Heart left ventricle (tissue), 16 donors: ENCODE measurements at regions not wholly inside any gene's neighbourhood (a gene's known extent, or its start where the extent isn't known, plus 50 kb on each side); places are given as distances from the start of the nearest gene placed in this dataset.

Experiments used
- ATAC-seq, 4 donors: fragments of 200-7000 bp; cut with Tn5 transposase; one replicate each; pipeline ENCODE4 v1.9.1; 2020 to 2022; ENCODE audit warnings: moderate library complexity in 4 of 4, mild to moderate bottlenecking in 3 of 4, moderate number of reproducible peaks in 1 of 4
- DNase-seq, 5 donors: peaks; one replicate each; pipeline ENCODE4 v3.0.0-alpha.2; 2020
- H3K27ac ChIP-seq, 12 donors: fragments of 200-600 bp; sonication (generic) in 4 of 12; one replicate each; pipeline versions ENCODE4 v1.5.0 to v1.8.0; 2016 to 2022; ENCODE audit warnings: mild to moderate bottlenecking in 2 of 12
- H3K27me3 ChIP-seq, 9 donors: fragments of 200-600 bp; sonication (generic) in 2 of 9; one replicate each; pipeline versions ENCODE4 v1.5.1 to v1.8.0; 2016 to 2022; ENCODE audit warnings: mild to moderate bottlenecking in 3 of 9
- H3K36me3 ChIP-seq, 9 donors: fragments of 200-600 bp; sonication (generic) in 2 of 9; one replicate each; pipeline versions ENCODE4 v1.5.0 to v1.8.0; 2018 to 2022; ENCODE audit warnings: mild to moderate bottlenecking in 2 of 9
- H3K4me1 ChIP-seq, 12 donors: fragments of 200-600 bp; sonication (generic) in 4 of 12; one replicate each; pipeline versions ENCODE4 v1.5.0 to v1.8.0; 2016 to 2022; ENCODE audit warnings: mild to moderate bottlenecking in 3 of 12
- H3K4me3 ChIP-seq, 12 donors: fragments of 200-600 bp; sonication (generic) in 4 of 12; one replicate each; pipeline versions ENCODE4 v1.5.0 to v1.8.0; 2017 to 2022; ENCODE audit warnings: mild to moderate bottlenecking in 9 of 12, moderate library complexity in 4 of 12
- H3K9me3 ChIP-seq, 12 donors: fragments of 200-600 bp; sonication (generic) in 4 of 12; one replicate each; pipeline versions ENCODE4 v1.5.0 to v1.8.0; 2016 to 2022; ENCODE audit warnings: mild to moderate bottlenecking in 1 of 12
- POLR2A ChIP-seq, 2 donors: fragments of 450-650 bp; IDR thresholded peaks; one replicate each; pipeline ENCODE4 v1.6.1; 2017; ENCODE audit warnings: antibody characterized with exemption in 2 of 2, mild to moderate bottlenecking in 2 of 2, moderate library complexity in 2 of 2
- WGBS, 4 donors: extraction: QIAGEN DNeasy Blood & Tissue Kit in 2 of 4; methylation state at CpG; one replicate each; pipeline versions ENCODE4 v1.1.5 to v1.1.7; 2013 to 2018; 5-methylcytosine and 5-hydroxymethylcytosine counted together
- intact Hi-C, 10 donors: fragments of 100-400 bp; cut with DNase I; formaldehyde crosslinking; loops; one replicate each; pipeline versions ENCODE4 v1.11.1 to v1.14.2; 2022
- TF ChIP-seq, protein P1 (sequence below), 12 donors: fragments of 200-600 bp; sonication (generic) in 4 of 12; IDR thresholded peaks; one replicate each; pipeline versions ENCODE4 v1.5.0 to v1.8.0; 2018 to 2022; ENCODE audit warnings: antibody characterized with exemption in 12 of 12, mild to moderate bottlenecking in 5 of 12
- donor health status: ischemic (EF 13 %, LVEDD 7.1; RV severe dilation, severe dysfunction).
- donor health status: healthy with polysubstance abuse.
- donor health status: DM: no; HTN: yes; CAD: no.
- donor health status: DM: no; HTN: no; CAD: no.
- donor health status: ischemic (EF 25% LVEDD 6.9; RV normal size, moderate dysfunction).
- donor health status: ischemic (EF 25% LVEDD 5.7; RV mildly dilated, moderate dysfunction).
- donor health status: healthy.
- donor health status: DM: yes; HTN: yes; CAD: no.
- donor health status: ischemic (EF 35%, LVEDD 5.7; RV mildly dilated, moderate dysfunction).
- donor health status: nonischemic (EF 11% LVEDD 7.7; RV severe dilation, severe dysfunction).
- donor health status: DM: yes; HTN: yes; CAD: no.
- donor health status: PGD.
- donor health status: ischemic (EF 29% LVEDD 5.4; RV normal size, mild dysfunction).
- donor health status: nonischemic (EF 23%, LVEDD 6.1; RV moderate dilation, normal function).

DNA sequence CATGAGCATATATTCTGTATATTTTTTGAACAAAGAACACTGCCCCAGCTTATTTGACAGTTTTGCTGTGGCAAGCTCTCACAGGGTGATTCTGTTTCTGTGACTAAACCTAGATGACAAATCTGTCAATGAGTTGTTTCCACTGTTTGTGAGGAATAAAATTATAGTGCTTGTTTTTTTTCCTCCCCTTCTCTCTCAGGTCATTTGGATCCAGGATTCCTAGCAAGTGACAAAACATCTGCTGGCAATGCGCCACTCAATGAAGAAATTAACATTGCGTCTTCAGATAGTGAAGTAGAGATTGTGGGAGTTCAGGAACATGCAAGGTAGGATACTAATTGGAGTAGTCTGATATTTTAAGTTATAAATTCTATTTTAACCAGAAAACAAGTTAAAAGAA lies 149.3 kb downstream of the HAUS1 start:
- TF ChIP-seq, protein P1, sequence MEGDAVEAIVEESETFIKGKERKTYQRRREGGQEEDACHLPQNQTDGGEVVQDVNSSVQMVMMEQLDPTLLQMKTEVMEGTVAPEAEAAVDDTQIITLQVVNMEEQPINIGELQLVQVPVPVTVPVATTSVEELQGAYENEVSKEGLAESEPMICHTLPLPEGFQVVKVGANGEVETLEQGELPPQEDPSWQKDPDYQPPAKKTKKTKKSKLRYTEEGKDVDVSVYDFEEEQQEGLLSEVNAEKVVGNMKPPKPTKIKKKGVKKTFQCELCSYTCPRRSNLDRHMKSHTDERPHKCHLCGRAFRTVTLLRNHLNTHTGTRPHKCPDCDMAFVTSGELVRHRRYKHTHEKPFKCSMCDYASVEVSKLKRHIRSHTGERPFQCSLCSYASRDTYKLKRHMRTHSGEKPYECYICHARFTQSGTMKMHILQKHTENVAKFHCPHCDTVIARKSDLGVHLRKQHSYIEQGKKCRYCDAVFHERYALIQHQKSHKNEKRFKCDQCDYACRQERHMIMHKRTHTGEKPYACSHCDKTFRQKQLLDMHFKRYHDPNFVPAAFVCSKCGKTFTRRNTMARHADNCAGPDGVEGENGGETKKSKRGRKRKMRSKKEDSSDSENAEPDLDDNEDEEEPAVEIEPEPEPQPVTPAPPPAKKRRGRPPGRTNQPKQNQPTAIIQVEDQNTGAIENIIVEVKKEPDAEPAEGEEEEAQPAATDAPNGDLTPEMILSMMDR (IDR thresholded peaks at IDR 0.05) = no peak
- TF ChIP-seq POLR2A (IDR thresholded peaks at IDR 0.05) = no peak
- no peaks in the 10 kb centered on the region for H3K9me3 ChIP-seq
- 46 to 72% (median 58%) methylated on average over 2 of the region's 2 CpGs for WGBS, 4 donors
- H3K27ac ChIP-seq = no peak overlapping the region
- peaks cover 0 to 22% (median 5%) of the 10 kb centered on the region in 9 donors for H3K36me3 ChIP-seq
- no peak overlapping the region for H3K4me3 ChIP-seq
- ATAC-seq (no peak), DNase-seq (no peak)
- H3K4me1 ChIP-seq = peaks cover 0 to 50% (median 27%) of the 10 kb centered on the region in 12 donors
- no peaks in the 10 kb centered on the region for H3K27me3 ChIP-seq
- intact Hi-C loops = no loop called here

DNA sequence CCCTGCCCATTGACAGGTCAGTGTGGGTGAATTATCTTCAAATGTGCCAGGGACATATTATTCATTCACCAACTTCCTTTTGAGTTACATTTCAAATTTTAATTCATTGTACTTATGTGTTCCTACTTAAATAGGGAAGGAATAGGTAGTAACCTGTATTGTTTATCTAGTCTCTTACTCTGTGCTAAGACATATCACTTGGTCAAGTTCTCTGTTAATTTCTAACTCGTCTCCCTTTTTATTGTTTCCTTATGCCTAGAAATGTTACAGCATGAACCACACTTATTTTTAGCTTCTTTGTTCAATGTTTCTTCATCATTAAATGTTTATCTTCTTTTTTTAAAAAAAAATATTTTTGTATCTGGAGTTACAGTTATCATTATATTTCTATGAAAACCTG lies 151.9 kb downstream of the HAUS1 start:
- intact Hi-C loops = no loop called here
- ATAC-seq (no peak), DNase-seq (no peak)
- WGBS, 4 donors = 79 to 97% (median 83%) methylated on average over 1 of the region's 1 CpG
- no peaks in the 10 kb centered on the region for H3K9me3 ChIP-seq
- no peak overlapping the region for H3K27ac ChIP-seq
- peaks cover 0 to 22% (median 5%) of the 10 kb centered on the region in 9 donors for H3K36me3 ChIP-seq
- no peak overlapping the region for H3K4me3 ChIP-seq
- H3K4me1 ChIP-seq = peaks cover 0 to 39% (median 20%) of the 10 kb centered on the region in 12 donors
- TF ChIP-seq POLR2A (IDR thresholded peaks at IDR 0.05) = no peak
- TF ChIP-seq, protein P1 (IDR thresholded peaks at IDR 0.05) = no peak
- H3K27me3 ChIP-seq = no peaks in the 10 kb centered on the region

DNA sequence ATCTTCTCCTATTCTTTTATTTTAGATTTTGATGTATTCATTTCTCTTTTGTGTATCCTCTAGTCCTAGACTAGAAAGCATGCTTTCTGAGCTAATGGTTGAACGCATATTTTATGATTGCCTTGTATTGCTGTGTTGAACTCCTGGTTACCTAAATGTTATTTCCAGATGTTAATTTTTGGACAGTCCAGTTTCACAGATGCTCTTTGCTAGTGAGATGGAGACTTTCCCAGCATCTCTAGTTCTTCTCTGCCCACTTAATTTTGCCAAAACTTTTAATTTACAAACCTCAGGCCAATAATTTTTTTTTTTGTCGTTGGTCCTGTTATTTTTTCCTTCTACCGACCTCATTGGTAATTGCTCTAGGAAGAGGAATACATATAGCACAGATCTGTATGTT lies 153.2 kb downstream of the HAUS1 start:
- intact Hi-C loops = no loop called here
- Histone ChIP-seq H3K9me3 (no peaks in the 10 kb centered on the region), H3K27ac (no peak overlapping the region), H3K36me3 (peaks cover 0 to 21% (median 5%) of the 10 kb centered on the region in 9 donors), H3K4me3 (no peak overlapping the region), H3K27me3 (no peaks in the 10 kb centered on the region), H3K4me1 (peaks cover 0 to 51% (median 20%) of the 10 kb centered on the region in 12 donors)
- DNase-seq = no peak
- TF ChIP-seq POLR2A (IDR thresholded peaks at IDR 0.05) = no peak
- TF ChIP-seq, protein P1 (IDR thresholded peaks at IDR 0.05) = no peak
- no peak for ATAC-seq
- WGBS, 4 donors = 39 to 52% (median 48%) methylated on average over 3 of the region's 3 CpGs

DNA sequence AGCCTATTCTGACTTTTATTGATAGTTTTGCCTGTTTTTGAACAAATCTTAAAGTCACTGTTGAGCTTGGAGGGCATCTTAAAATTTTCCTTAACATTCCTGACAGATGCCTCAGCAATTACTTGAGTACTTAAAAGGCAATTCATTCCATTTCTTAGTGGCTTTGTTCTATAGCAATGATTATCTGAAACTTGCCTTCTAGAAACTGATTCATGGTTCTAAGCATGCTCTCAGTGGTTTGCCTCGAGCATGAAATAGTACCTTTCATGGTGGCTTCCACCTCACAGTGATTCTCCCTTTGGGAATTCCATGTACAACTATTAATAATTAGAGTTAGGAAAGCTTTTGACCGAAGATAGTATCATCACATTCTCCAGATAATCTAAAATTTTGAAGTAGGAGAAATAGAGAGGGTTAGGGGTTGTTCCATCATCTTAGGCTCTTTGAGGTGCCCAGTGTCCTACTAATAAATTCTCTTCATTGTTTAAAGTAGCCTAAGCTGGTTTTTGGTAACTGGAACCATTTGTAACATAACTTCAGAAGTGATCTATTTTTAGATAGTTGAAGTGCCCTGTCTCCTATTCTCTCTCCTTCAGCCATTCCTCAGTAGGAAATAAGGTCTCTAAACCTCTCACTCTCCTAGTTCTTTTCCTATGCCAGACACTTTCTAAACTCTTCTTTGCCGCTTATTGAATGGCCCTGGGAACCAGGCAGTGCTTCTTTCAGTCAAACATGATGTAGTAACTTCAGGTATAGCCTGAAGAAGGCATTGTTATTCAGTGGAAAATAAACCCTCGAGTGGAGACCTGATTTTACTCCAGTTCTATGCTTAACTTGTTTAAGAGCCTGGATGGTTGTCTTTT lies 156.1 kb downstream of the HAUS1 start:
- H3K27ac ChIP-seq = peak overlapping the region; percentile 1 to 74 (median 33)
- DNase-seq (no peak), ATAC-seq (peak in 3 of 4 donors; percentile 19 to 43 (median 39))
- no peaks in the 10 kb centered on the region for H3K27me3 ChIP-seq
- no peaks in the 10 kb centered on the region for H3K9me3 ChIP-seq
- 60 to 66% (median 62%) methylated on average over 4 of the region's 4 CpGs for WGBS, 4 donors
- H3K4me3 ChIP-seq = no peak overlapping the region
- H3K36me3 ChIP-seq = peaks cover 0 to 26% (median 8%) of the 10 kb centered on the region in 9 donors
- H3K4me1 ChIP-seq = peaks cover 0 to 64% (median 36%) of the 10 kb centered on the region in 12 donors
- intact Hi-C loops = loop anchor here in 3 of 10 donors (10.0 kb wide), 1 partner anchor 85 kb away; a partner anchor contains a TSS
- TF ChIP-seq, protein P1 (IDR thresholded peaks at IDR 0.05) = no peak
- TF ChIP-seq POLR2A (IDR thresholded peaks at IDR 0.05) = no peak
